GM13976 (cell line): ENCODE measurements at regions not wholly inside any gene's neighbourhood (a gene's known extent, or its start where the extent isn't known, plus 50 kb on each side); places are given as distances from the start of the nearest gene placed in this dataset.

Experiments used
- DNase-seq: peaks from one replicate; pipeline ENCODE4 v3.0.0; 2012; ENCODE audit warnings: low spot score
- CTCF ChIP-seq: IDR thresholded peaks from 2 replicates; pipeline ENCODE4 v1.5.1; 2012; ENCODE audit warnings: borderline replicate concordance, mild to moderate bottlenecking; ENCODE audit not compliant: insufficient read depth; ENCODE audit errors: extremely low read depth, missing control alignments, control extremely low read depth
- in situ Hi-C: fragments of 300-500 bp; cut with MboI; formaldehyde crosslinking; loops from one replicate; pipeline ENCODE4 v1.12.0; 2022; ENCODE audit warnings: low sequenced_read_pairs, mixed read lengths, inconsistent platforms; ENCODE audit not compliant: unreplicated experiment

GRCh38 chr15:88729581-88729980 lies 73.7 kb upstream of the ACAN start:
- DNase-seq = no peak
- in situ Hi-C loops = no loop called here
- TF ChIP-seq CTCF = no peak

GRCh38 chr15:88730751-88731150 lies 72.5 kb upstream of the ACAN start:
- in situ Hi-C loops = no loop called here
- no peak for DNase-seq
- no peak for TF ChIP-seq CTCF

GRCh38 chr15:88735212-88735611 lies 68.0 kb upstream of the ACAN start:
- DNase-seq = no peak
- in situ Hi-C loops = no loop called here
- TF ChIP-seq CTCF = no peak

- no peak for DNase-seq
- no peak for TF ChIP-seq CTCF
- in situ Hi-C loops = no loop called here
Observed at GRCh38 chr15:88736204-88736603, 67.0 kb upstream of the ACAN start.

GRCh38 chr15:88738796-88739195 lies 64.4 kb upstream of the ACAN start:
- DNase-seq = no peak
- in situ Hi-C loops = no loop called here
- no peak for TF ChIP-seq CTCF

GRCh38 chr15:88739541-88739940 lies 63.7 kb upstream of the ACAN start:
- no peak for DNase-seq
- TF ChIP-seq CTCF = no peak
- in situ Hi-C loops = no loop called here

GRCh38 chr15:88740356-88740755 lies 62.9 kb upstream of the ACAN start:
- no peak for DNase-seq
- in situ Hi-C loops = no loop called here
- TF ChIP-seq CTCF = no peak
